Hematopoietic multipotent progenitor cell treated with erythropoietin and hydrocortisone succinate and interleukin-3 and kit ligand, for 4 days (in vitro differentiated cells): ENCODE measurements at regions not wholly inside any gene's neighbourhood (a gene's known extent, or its start where the extent isn't known, plus 50 kb on each side); places are given as distances from the start of the nearest gene placed in this dataset.

Experiments
- DNase-seq: peaks from one replicate; pipeline ENCODE4 v3.0.0-alpha.2; 2015

DNA sequence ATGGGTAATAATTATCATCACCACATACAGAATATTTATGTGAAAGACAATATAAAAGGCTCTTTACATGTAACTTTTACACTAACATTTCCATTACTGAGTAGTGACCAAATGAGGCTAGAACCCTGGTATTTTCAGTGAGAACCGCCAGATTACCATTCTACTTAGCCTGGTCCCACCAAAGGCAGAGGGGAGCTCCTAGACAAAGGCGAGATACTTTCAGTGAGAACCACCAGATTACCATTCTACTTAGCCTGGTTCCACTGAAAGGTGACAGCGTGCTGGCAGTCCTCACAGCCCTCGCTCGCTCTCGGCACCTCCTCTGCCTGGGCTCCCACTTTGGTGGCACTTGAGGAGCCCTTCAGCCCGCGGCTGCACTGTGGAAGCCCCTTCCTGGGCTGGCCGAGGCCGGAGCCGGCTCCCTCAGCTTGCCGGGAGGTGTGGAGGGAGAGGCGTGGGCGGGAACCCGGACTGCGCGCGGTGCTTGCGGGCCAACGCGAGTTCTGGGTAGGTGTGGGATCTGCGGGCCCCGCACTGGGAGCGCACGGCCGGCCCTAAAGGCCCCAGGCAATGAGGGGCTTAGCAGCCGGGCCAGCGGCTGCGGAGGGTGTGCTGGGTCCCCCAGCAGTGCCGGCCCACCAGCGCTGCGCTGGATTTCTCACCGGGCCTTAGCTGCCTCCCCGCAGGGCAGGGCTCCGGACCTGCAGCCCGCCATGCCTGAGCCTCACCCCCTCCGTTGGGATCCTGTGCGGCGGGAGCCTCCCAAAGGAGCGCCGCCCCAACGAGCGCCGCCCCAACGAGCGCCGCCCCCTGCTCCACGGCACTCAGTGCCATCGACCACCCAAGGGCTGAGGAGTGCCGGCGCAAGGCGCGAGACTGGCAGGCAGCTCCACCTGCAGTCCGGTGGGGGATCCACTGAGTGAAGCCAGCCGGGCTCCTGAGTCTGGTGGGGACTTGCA, 1276.1 kb downstream of the PCDH7 start:
- no peak for DNase-seq

DNA sequence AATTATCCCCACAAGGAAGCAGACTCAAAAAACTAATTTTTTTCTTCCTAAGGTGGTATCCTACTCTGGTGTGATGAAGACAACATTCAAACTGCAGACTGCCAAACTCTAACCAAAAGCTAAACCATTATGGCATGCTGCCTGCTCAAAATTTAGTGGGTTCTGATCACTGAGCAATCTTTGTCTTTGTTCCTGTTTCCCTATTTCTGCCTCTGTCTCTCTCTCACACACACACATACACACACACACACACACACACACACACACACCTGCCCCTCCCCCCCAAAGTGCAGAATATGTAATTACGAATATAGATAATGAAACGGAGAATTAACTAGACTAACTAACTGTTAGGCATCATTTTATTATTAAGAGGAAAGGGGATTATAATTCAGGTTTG, 1278.6 kb downstream of the PCDH7 start:
- no peak for DNase-seq

DNA sequence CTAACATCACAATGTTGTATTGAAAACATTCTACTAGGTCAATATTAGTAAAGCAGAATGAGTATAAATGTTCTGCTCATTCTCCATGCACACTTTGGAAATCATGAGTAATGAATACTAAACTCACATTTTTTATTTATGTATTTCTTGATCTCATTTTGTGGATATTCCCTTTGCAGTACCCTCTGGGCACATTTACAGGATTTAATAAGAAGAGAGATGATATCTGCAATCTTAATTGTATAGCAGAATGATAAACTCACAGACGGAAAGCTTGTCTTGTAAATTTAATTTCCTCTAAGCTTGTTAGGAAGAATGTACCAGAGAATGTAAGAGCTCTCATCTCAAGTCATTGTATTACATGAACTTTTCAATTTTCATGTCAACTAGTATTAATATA, 1279.7 kb downstream of the PCDH7 start:
- DNase-seq: no peak

DNA sequence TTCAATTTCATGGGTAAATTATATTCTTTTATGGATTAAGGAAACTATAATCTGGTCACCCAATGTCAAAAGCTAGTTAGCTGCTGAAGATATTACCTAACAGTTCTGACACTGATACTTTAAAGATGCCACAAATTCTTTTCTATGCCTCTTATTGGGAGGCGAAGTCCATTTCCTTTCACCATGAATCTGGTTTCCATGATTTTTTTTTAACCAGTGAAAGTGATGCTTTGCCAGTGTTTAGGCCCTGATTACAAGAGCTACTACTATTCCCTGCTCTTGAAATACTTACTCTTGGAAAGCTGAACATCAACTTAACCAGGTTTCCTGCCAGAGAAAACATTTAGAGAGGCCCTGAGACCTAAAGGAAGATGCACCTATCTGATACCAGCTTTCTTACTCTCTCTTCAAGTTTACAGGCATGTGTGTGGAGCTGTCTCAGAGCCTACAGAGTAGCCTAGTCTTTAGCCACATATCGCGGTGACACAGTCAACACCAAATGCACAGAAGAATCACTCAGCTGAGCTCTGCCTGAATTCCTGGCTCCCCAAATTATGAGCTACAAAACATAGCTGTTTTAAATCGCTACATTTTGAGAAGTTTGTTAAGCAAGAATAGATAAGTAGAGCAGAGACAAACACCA, 1280.8 kb downstream of the PCDH7 start:
- DNase-seq: no peak

DNA sequence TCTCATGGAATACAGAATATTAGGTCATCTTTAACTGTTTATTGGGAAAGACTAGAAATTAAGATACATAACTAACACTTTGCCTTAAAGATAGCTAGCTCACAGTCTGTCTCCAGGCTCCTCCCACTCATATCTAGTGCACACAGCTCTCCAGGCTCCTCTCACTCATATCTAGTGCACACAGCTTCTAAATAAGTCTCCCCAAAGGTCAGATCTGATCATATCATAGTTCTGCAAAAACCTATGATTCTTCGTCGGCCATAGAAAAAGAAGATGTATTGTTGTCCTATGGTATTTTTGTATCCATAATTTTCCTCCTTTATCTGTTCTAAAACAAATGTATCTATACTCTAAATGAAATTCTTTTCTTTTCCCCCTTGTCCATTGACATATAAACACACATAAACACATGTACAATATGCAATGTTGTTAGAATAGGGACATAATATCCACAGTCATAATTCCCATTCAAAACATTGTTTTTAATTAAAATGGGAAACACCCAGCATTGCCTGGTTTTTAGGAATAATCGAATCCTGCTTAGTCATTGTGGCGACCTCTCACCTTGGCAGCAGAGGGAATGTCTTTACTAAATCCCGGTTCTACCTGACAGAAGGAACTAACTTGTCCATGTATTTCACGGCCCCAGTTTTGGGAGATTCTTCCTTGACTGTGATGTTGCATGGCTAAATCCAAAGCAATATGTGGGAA, 1282.0 kb downstream of the PCDH7 start:
- DNase-seq: peak; percentile 62

DNA sequence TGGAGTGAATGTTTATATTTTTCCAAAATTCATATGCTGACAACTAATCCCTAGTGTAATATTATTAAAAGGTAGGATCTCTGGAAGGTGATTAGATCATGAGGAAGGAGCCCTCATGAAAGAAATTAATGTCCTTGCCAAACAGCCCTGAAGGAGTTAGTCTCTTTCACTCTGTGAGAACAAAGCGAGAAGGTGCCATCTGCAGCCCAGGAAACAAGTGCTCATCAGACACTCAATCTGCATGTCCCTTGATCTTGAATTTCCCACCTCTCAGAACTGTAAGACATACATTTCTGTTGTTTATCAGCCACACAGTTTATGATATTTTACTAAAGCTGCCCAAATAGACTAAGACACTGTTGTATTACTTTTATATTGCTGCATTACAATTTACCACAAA, 1283.4 kb downstream of the PCDH7 start:
- no peak for DNase-seq

DNA sequence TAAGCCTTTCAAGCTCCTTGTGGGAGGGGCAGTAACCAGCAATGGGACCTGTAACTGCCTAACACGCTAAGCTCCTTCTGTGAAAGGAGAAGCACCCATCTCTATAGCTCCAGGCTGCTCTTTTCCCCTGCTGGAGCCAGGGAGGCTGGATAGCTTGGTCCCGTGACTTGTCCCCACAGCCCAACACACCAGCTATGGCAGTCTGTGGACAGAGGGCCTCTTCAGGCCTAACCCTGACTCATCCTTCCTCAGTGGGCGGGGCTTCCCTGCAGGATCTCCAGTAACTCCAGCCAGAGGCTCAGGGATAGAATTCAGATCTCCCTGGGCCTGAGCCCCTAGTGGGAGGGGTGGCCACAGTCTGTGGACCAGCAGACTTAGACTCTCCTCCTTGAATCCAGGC, 1290.1 kb downstream of the PCDH7 start:
- DNase-seq: no peak

DNA sequence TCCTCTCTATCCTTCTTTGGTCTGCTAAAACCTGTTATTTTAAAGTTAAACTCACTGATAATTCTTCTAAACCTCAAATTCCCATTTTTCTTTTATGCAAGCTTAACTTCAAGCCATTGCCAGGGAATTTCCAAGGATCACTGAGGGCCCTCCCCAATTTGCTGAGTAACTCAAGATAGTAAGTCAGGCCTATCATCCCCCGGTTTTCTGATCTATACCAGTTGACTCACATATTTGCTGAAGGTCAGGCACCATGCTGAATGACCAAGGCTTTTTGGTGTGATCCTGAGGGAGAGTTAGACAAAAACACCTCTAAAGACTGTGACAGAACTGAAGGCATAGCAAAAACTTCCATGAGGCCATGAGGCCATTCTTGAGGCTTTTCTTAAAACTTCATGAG, 1301.9 kb downstream of the PCDH7 start:
- no peak for DNase-seq

DNA sequence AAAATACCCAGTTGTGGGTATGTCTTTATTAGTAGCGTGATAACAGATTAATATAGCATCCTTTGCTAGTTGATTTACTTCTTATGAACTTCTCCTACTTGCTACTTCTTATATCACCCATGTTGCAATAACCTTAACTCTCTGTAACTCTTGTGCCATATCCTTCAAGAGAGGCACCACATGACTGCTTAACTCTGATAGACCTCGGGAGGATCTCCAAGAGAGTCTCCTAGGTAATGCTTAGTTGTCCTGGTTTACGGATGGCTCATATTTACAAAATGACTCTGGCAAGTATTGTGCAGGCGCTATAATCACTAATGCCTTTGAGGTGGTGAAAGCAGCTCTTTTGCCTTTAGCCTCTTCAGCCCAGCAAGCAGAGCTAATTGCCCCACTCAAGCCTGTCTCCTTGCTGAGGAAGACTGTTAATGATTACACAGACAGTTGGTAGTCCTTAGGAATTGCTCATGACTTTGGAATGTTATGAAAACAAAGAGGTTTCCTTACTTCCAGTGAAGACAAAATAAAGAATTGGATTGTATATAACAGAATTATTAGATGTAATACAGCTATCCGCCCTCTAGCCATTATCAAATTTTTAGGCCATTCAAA, 1305.8 kb downstream of the PCDH7 start:
- DNase-seq: no peak

DNA sequence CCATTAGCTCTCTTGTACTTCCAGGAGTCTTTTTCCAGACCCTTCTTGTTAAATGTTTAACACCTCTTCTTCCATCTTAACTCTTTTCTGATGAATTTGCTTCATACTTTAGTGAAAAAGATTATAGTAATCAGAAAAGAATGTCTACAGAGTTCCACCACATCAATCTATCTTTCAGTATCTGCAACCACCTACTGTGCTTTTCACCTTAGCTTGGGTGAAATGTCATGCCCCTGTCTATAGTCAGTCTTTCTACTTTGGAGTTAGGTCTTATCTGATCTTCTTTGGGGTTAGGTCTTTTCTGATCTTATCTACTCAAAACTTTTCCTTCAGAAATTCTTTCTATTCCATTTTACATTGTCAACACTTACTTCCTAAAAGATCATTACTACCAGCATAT, 1310.2 kb downstream of the PCDH7 start:
- no peak for DNase-seq

DNA sequence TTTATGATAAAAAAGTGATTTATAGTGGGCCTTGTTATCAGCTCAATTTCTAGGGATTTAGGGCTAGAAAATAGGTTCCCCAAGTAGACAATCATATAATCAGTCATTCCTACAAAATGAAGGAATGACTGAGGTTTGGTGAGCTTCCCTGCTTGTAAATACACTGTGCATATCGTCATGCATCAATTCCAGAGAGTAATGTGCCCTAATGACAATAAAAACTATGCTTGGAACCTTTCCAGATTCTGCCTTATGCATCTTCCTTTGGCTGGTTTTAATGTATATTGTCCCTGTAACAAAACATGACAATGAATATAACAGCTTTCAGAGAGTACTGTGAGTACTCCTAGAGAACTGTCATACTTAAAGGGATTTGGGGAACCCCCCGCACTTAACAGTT, 1310.9 kb downstream of the PCDH7 start:
- DNase-seq: no peak

DNA sequence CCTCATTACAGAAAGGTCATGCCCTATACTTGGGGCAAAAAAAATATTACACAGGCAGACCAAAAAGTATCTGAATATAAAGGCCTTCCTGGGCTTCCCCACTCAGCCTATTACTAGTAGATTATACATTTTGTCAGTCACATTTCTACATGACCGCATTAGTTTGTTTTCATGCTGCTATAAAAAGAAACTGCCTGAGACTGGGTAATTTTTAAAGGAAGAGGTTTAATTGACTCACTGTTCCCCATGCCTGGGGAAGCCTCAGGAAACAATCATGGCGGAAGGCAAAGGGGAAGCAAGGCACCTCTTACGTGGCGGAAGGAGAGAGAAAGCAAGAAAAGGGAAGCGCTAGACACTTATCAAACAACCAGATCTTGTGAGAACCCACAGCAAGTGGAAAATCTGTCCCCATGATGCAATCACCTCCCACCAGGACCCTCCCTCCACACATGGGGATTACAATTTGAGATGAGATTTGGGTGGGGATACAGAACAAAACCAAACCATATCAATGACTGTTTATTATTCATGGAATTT, 1312.0 kb downstream of the PCDH7 start:
- peak; percentile 37 for DNase-seq

DNA sequence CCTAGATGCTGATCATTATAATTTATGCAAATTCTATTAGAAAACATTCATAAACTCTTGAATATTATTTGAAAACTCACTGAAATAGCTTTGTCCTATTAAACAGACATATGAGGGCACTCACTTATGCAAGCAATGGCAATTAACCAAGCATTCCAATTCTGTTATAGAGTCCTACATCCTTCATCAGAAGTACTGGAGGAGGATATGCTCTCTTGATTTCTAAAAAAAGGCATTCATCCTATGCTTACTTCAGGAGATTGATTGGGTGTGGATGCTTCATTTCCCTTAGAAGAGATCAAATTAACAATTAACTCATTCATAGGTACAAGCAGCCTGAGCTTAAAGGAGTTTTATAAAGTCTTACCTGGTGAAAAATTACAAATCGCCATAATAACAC, 1317.2 kb downstream of the PCDH7 start:
- DNase-seq: no peak

DNA sequence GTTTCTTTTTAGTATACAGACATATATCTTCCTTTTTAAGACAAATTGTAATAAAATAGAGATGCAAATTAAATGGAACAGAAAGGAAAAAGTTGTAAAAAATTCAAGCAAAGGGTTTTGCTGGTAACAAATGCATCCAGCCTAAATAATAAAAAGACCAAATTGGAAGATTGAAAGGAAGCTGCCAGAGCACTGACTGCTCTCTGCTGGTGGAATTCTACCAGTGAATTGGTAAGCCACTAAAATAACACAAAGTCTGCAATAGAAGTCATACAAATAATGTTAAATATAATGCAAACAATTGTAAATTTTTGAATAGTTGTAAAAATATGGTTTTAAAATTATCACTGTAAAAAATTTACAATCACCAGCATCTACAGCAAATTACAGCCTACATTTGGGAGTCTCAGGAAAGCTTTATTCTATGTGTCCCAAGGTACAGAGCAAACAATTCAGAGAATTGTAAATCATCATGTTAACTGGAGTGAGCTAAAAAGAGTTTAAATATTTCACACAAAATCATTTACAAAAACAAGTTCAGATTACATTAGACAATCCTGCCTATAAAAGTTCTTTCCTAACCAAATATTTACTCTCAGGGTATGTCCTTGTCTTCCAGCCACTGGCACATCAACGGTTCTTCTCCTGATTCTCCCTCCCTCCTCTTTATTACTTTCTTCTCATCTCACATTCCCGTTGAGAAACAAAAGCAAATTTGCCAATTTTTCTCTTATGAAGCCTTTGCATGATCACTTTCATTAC, 1322.5 kb downstream of the PCDH7 start:
- no peak for DNase-seq

DNA sequence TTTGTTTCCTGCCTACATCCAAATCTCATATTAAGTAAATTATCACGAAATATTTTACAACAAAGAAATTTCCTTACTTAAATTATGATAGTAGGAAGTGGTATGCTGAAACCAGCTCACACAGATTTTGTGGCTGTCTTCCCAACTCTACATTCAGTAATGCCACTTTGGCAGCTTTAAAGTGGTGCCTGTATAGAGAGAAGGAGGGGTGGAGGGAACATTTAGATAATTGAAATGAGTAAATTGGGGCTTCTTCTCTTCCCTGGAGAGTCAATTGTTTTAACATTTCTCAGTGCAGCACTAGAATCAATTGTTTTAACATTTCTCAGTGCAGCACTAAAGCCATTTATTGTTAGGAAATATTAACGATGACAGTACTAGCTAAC, 1323.1 kb downstream of the PCDH7 start:
- no peak for DNase-seq

DNA sequence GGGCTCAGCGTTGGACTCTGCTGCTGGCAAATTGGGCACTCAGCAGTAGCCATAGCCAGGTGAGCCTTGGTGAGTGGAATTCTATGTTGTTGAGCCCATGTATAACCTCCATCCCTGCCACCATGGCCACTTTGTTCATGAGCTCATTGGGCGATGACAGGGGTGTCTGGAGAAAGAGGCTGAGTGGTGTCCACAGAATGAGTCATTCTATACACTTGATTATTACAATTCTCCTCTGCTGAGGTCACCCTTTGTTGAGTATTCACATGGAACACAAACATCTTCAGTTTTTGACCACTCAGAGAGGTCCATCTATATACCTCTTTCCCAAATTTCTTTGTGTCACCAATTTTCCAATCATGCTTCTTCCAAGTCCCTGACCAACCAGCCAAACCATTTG, 1341.7 kb downstream of the PCDH7 start:
- no peak for DNase-seq

DNA sequence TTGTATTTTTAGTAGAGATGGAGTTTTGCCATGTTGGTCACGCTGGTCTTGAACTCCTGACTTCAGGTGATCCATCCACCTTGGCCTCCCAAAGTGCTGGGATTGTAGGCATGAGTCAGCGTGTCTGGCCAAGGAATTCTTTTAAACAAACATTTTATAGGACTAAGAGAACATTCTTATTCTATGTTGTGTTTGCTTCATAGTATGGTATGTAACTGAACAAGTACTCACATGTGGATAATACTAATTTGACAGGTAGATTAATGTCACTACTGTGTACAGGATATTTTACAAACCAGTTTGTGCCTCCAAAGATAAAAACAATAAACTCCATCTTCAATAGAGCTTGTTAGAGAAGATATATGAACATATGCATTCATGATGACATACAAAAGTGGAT, 1353.4 kb downstream of the PCDH7 start:
- DNase-seq: no peak

DNA sequence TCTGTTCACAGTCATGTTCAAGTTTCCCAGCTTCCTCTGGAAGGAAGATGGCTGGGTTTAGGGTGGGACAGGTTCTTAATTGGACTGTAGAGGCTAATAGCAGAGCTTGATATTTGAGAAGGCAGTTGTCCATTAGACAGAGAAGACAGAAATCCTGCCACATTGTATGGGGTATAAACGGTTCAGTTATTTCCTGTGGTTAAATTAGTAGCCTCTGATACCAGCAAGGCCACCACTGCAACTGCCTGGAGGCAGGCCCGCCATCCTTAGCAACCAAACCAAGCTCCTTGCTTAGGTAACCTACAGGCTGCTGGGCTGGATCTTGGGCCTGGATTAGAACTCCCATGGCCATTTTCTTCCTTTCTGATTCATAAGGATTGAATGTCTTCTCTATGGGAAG, 1367.0 kb downstream of the PCDH7 start:
- no peak for DNase-seq

DNA sequence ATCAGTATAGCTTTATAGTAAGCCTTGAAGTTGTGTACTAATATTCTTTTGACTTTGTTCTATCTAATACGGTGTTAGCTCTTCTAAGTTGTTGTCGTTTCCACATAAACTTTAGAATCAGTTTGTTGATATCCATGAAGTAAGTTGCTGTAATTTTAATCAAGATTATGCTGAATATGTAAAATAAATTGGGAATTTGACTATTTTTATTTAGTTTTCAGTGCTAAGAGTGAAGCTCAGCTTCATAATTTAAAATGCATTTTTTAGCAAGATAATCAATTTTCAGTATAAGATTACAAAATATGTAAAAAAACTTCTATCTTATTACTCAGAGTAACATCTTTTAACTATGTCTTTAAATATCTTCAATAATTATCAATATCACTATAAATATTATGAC, 1374.8 kb downstream of the PCDH7 start:
- DNase-seq: no peak

DNA sequence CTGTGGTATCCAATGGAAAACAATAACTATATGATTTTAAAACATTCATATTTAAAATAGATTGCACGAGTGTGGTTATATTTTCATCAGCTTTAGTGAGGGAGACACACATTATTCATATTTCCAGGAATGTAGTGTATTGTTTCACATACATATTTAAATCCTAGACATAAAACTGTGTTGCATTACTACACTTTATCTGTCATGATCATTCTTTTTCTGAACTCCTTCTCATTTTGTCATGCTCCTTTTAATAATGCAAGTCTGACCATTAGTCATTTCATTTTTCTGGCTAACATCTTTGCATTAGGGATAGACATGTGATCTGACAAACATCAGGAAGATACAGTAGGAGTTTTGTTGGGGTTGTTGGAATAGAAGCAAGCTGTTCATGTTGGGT, 1382.7 kb downstream of the PCDH7 start:
- no peak for DNase-seq

DNA sequence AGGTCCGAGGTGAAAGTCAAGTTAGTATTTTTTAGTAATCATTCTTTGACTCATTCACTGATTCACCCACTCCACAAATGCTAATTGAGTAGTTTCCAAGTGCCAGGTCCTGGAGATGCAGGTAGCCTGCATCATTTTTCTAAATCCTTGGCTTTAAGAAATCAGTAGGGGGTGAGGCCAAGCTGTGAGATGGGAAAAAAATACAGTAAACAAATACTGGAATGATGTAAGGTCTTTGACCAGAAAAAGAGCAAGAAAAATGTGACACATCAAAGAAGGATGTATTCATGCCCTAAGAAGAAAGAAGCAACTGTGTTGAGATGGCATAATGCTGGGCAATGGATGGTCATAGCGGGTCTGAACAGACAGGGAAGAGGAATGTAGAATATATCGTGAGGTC, 1386.6 kb downstream of the PCDH7 start:
- no peak for DNase-seq

DNA sequence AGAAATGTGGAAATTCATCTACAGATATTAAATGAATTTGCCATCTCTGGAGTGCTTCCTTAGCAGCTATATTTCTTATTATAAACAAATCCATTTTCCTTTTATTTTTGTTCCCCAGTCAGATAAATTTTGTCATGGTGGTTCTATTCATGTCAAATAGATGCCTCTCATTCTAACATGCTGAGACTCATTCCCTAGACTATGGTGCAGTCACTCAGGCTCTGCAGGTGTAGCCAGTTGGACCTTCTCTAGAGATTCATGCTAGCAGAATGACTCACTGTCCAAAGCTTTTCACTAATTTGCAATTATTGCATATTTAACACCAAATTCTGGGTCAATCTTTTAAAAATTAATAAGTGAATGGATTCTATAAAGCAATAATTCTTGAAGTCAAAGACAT, 1392.7 kb downstream of the PCDH7 start:
- no peak for DNase-seq
